ENCODE measurements at regions not wholly inside any gene's neighbourhood (a gene's known extent, or its start where the extent isn't known, plus 50 kb on each side); places are given as distances from the start of the nearest gene placed in this dataset.

DNA sequence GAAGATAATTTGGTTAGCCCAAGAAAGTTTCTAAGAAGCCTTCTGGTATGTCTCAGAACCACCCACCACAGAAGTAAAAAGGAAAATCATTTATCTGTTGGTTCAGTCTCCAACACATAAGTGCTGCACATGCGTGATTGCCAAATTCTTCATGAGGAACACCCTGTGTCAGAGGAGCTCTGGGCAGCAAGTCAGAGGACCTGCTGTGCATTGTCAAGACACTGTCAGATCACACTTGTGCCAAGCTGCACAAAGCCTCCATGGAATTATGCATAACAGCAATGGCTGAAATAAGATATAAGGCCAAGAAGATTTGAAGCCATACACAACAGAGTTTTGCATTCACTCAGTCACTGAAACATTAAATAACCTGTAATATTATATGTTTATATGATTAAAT lies 1304.7 kb upstream of the FLRT2 start:
- H3K79me2 ChIP-seq = no peaks in the 10 kb centered on the region
- no peaks in the 10 kb centered on the region for H3K4me1 ChIP-seq
- no peak overlapping the region for H2AFZ ChIP-seq
- TF ChIP-seq, protein P1, sequence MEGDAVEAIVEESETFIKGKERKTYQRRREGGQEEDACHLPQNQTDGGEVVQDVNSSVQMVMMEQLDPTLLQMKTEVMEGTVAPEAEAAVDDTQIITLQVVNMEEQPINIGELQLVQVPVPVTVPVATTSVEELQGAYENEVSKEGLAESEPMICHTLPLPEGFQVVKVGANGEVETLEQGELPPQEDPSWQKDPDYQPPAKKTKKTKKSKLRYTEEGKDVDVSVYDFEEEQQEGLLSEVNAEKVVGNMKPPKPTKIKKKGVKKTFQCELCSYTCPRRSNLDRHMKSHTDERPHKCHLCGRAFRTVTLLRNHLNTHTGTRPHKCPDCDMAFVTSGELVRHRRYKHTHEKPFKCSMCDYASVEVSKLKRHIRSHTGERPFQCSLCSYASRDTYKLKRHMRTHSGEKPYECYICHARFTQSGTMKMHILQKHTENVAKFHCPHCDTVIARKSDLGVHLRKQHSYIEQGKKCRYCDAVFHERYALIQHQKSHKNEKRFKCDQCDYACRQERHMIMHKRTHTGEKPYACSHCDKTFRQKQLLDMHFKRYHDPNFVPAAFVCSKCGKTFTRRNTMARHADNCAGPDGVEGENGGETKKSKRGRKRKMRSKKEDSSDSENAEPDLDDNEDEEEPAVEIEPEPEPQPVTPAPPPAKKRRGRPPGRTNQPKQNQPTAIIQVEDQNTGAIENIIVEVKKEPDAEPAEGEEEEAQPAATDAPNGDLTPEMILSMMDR (IDR thresholded peaks at IDR 0.05) = no peak
- H3K4me3 ChIP-seq (ENCODE audit: low read depth, low read length) = no peak overlapping the region
- no peak overlapping the region for H3K4me2 ChIP-seq (ENCODE audit: low read length)
- no peaks in the 10 kb centered on the region for H3K36me3 ChIP-seq (ENCODE audit: control insufficient read depth, insufficient read depth, low read length)
- H3K9ac ChIP-seq = no peak overlapping the region
- H3K27me3 ChIP-seq (ENCODE audit: control insufficient read depth, insufficient read depth, low read length) = no peaks in the 10 kb centered on the region
- no peaks in the 10 kb centered on the region for H3K9me3 ChIP-seq (ENCODE audit: control insufficient read depth, low read length)
- no peak overlapping the region for H3K27ac ChIP-seq

DNA sequence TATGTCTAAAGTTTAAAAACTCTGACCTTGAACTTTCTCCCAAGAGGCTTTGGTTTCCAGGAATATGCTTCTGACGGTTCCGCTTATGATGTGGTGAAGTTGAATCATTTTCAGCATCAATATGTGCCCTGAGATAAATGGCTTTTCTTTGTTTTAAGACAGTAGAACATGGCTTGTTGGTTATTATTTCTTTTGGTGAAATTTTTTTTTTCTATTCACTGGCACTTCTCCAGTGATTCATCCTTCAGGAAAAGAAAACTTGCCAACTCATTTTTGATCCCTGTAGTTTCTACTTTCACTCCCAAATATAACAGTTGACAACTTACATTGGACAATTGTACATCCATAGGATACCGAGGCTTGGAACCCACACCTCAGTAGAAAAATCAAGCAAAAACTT lies 1301.2 kb upstream of the FLRT2 start:
- H3K4me2 ChIP-seq (ENCODE audit: low read length) = no peak overlapping the region
- H2AFZ ChIP-seq = no peak overlapping the region
- H3K79me2 ChIP-seq = no peaks in the 10 kb centered on the region
- no peaks in the 10 kb centered on the region for H3K27me3 ChIP-seq (ENCODE audit: control insufficient read depth, insufficient read depth, low read length)
- H3K4me3 ChIP-seq (ENCODE audit: low read depth, low read length) = no peak overlapping the region
- no peak overlapping the region for H3K27ac ChIP-seq
- no peaks in the 10 kb centered on the region for H3K36me3 ChIP-seq (ENCODE audit: control insufficient read depth, insufficient read depth, low read length)
- TF ChIP-seq, protein P1 (IDR thresholded peaks at IDR 0.05) = no peak
- no peak overlapping the region for H3K9ac ChIP-seq
- no peaks in the 10 kb centered on the region for H3K4me1 ChIP-seq
- H3K9me3 ChIP-seq (ENCODE audit: control insufficient read depth, low read length) = no peaks in the 10 kb centered on the region

DNA sequence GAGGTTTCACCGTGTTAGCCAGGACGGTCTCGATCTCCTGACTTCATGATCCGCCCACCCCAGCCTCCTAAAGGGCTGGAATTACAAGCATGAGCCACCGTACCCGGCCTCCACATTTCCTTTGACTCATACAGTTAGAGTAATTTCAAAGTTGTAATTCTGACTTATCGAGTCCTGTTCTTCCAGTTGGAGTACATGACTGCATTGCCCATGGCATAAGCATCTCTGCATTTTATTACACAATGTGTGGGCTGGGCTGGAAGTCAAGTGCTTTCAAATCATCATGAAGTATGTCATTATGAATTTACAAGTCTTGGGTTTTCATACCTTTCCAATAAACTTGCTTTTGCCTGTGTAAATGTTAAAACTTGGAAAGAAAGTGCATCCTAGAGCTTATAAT lies 1295.7 kb upstream of the FLRT2 start:
- no peaks in the 10 kb centered on the region for H3K36me3 ChIP-seq (ENCODE audit: control insufficient read depth, insufficient read depth, low read length)
- no peak overlapping the region for H2AFZ ChIP-seq
- no peak overlapping the region for H3K4me2 ChIP-seq (ENCODE audit: low read length)
- H3K27me3 ChIP-seq (ENCODE audit: control insufficient read depth, insufficient read depth, low read length) = no peaks in the 10 kb centered on the region
- H3K9ac ChIP-seq = no peak overlapping the region
- H3K4me1 ChIP-seq = no peaks in the 10 kb centered on the region
- H3K9me3 ChIP-seq (ENCODE audit: control insufficient read depth, low read length) = no peaks in the 10 kb centered on the region
- H3K4me3 ChIP-seq (ENCODE audit: low read depth, low read length) = no peak overlapping the region
- no peaks in the 10 kb centered on the region for H3K79me2 ChIP-seq
- H3K27ac ChIP-seq = no peak overlapping the region
- TF ChIP-seq, protein P1 (IDR thresholded peaks at IDR 0.05) = no peak

DNA sequence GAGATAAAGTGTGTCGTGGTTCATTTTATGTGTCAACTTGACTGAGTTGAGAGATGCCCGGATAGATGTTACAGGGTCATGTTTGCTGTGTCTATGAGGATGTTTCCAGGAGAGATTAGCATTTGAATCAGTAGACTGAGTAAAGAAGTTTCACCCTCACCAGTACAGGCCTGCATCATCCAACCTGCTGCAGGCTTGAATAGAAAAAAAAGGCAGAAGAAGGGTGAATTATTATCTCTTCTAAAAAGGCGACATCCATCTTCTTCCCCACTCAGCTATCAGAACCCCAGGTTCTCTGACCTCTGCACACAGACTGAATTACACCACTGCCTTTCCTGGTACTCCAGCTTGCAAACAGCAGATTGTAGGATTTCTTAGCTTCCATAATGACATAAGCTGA lies 1293.7 kb upstream of the FLRT2 start:
- no peaks in the 10 kb centered on the region for H3K9me3 ChIP-seq (ENCODE audit: control insufficient read depth, low read length)
- H3K27me3 ChIP-seq (ENCODE audit: control insufficient read depth, insufficient read depth, low read length) = no peaks in the 10 kb centered on the region
- no peak overlapping the region for H3K9ac ChIP-seq
- no peak overlapping the region for H3K4me2 ChIP-seq (ENCODE audit: low read length)
- H3K27ac ChIP-seq = no peak overlapping the region
- no peak overlapping the region for H3K4me3 ChIP-seq (ENCODE audit: low read depth, low read length)
- TF ChIP-seq, protein P1 (IDR thresholded peaks at IDR 0.05) = no peak
- H3K36me3 ChIP-seq (ENCODE audit: control insufficient read depth, insufficient read depth, low read length) = no peaks in the 10 kb centered on the region
- H3K79me2 ChIP-seq = no peaks in the 10 kb centered on the region
- H3K4me1 ChIP-seq = no peaks in the 10 kb centered on the region
- H2AFZ ChIP-seq = no peak overlapping the region

DNA sequence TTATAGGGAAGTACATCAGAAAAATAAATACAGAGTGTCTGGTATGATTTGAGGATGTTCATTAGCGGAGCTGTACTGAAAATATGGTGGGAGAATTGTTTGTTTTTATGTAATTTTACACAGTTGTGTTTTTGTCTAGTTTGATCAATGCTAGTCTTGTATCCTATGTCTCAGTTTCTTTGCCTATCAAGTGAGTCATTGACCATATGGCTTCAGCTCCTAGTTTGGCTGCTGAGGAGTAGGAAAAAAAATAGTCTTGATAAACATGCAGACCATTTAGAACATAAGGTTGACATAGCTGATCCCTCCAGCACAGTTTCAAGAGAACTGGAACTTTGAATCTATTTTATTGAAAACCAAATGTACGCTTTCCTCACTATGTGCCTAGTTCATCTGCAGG lies 1292.1 kb upstream of the FLRT2 start:
- Histone ChIP-seq H3K9me3 (ENCODE audit: control insufficient read depth, low read length) (no peaks in the 10 kb centered on the region), H3K4me3 (ENCODE audit: low read depth, low read length) (no peak overlapping the region), H3K79me2 (no peaks in the 10 kb centered on the region), H3K27ac (no peak overlapping the region), H3K4me2 (ENCODE audit: low read length) (no peak overlapping the region), H3K9ac (no peak overlapping the region), H3K27me3 (ENCODE audit: control insufficient read depth, insufficient read depth, low read length) (no peaks in the 10 kb centered on the region), H2AFZ (no peak overlapping the region), H3K36me3 (ENCODE audit: control insufficient read depth, insufficient read depth, low read length) (no peaks in the 10 kb centered on the region), H3K4me1 (no peaks in the 10 kb centered on the region)
- TF ChIP-seq, protein P1 (IDR thresholded peaks at IDR 0.05) = no peak
